Skeletal muscle cell (primary cell): ENCODE measurements at regions not wholly inside any gene's neighbourhood (a gene's known extent, or its start where the extent isn't known, plus 50 kb on each side); places are given as distances from the start of the nearest gene placed in this dataset.
"Not testable (repeated sequence)": the region's sequence is repeated elsewhere in the genome, so short reads cannot be mapped to it uniquely, and the experiment has no call there.

ENCODE experiments used
- DNase-seq: peaks from one replicate; pipeline ENCODE4 v3.0.0-alpha.2; 2010; ENCODE audit warnings: low read depth
- H3K4me3 ChIP-seq: 2 replicates; pipeline ENCODE4 v1.5.1; 2011; ENCODE audit warnings: low read depth, mild to moderate bottlenecking, control low read depth, low read length, moderate library complexity

- DNase-seq, result no peak
- H3K4me3 ChIP-seq, result no peak overlapping the region
Observed at GRCh38 chr3:86413645-86414044, 577.3 kb downstream of the VGLL3 start.

- H3K4me3 ChIP-seq, result no peak overlapping the region
- no peak for DNase-seq
Observed at GRCh38 chr3:86410587-86410986, 580.4 kb downstream of the VGLL3 start.

GRCh38 chr3:86389759-86390158, 601.2 kb downstream of the VGLL3 start:
- not testable (repeated sequence) for H3K4me3 ChIP-seq, DNase-seq

- H3K4me3 ChIP-seq, result no peak overlapping the region
- no peak for DNase-seq
Observed at GRCh38 chr3:86388820-86389219, 602.1 kb downstream of the VGLL3 start.

- H3K4me3 ChIP-seq, result no peak overlapping the region
- DNase-seq, result no peak
Observed at GRCh38 chr3:86382556-86382955, 608.4 kb downstream of the VGLL3 start.

- no peak for DNase-seq
- H3K4me3 ChIP-seq, result no peak overlapping the region
Observed at GRCh38 chr3:86381247-86381646, 609.7 kb downstream of the VGLL3 start.

- H3K4me3 ChIP-seq, result no peak overlapping the region
- DNase-seq, result no peak
Observed at GRCh38 chr3:86379280-86379679, 611.7 kb downstream of the VGLL3 start.

- H3K4me3 ChIP-seq, result no peak overlapping the region
- DNase-seq, result no peak
Observed at GRCh38 chr3:86378829-86379228, 612.1 kb downstream of the VGLL3 start.

- not testable (repeated sequence) for H3K4me3 ChIP-seq, DNase-seq
Observed at GRCh38 chr3:86335566-86335965, 655.4 kb downstream of the VGLL3 start.

- no peak overlapping the region for H3K4me3 ChIP-seq
- DNase-seq, result no peak
Observed at GRCh38 chr3:86333636-86334035, 657.3 kb downstream of the VGLL3 start.

- no peak overlapping the region for H3K4me3 ChIP-seq
- DNase-seq, result no peak
Observed at GRCh38 chr3:86303935-86304334, 687.0 kb downstream of the VGLL3 start.

GRCh38 chr3:86282106-86282787, 708.7 kb downstream of the VGLL3 start:
- H3K4me3 ChIP-seq, result no peak overlapping the region
- DNase-seq, result no peak

- no peak overlapping the region for H3K4me3 ChIP-seq
- DNase-seq, result no peak
Observed at GRCh38 chr3:86269364-86270155, 721.4 kb downstream of the VGLL3 start.

GRCh38 chr3:86257955-86258641, 732.9 kb downstream of the VGLL3 start:
- no peak overlapping the region for H3K4me3 ChIP-seq
- DNase-seq, result no peak

GRCh38 chr3:86254480-86254879, 736.5 kb downstream of the VGLL3 start:
- no peak for DNase-seq

GRCh38 chr3:86251781-86252180, 739.2 kb downstream of the VGLL3 start:
- H3K4me3 ChIP-seq, result no peak overlapping the region
- DNase-seq, result no peak

More at GRCh38 chr3:86254480-86254879, 736.5 kb downstream of the VGLL3 start:
- H3K4me3 ChIP-seq, result no peak overlapping the region

GRCh38 chr3:86249833-86250232, 741.1 kb downstream of the VGLL3 start:
- H3K4me3 ChIP-seq, result no peak overlapping the region

GRCh38 chr3:86245360-86245759, 745.6 kb downstream of the VGLL3 start:
- DNase-seq, result no peak
- H3K4me3 ChIP-seq, result no peak overlapping the region

More at GRCh38 chr3:86249833-86250232, 741.1 kb downstream of the VGLL3 start:
- DNase-seq, result no peak

GRCh38 chr3:86244905-86245304, 746.0 kb downstream of the VGLL3 start:
- no peak for DNase-seq
- no peak overlapping the region for H3K4me3 ChIP-seq

GRCh38 chr3:86239946-86240345, 751.0 kb downstream of the VGLL3 start:
- no peak overlapping the region for H3K4me3 ChIP-seq

More at GRCh38 chr3:86239946-86240345, 751.0 kb downstream of the VGLL3 start:
- DNase-seq, result no peak
